ENCODE measurements at regions not wholly inside any gene's neighbourhood (a gene's known extent, or its start where the extent isn't known, plus 50 kb on each side); places are given as distances from the start of the nearest gene placed in this dataset.

DNA sequence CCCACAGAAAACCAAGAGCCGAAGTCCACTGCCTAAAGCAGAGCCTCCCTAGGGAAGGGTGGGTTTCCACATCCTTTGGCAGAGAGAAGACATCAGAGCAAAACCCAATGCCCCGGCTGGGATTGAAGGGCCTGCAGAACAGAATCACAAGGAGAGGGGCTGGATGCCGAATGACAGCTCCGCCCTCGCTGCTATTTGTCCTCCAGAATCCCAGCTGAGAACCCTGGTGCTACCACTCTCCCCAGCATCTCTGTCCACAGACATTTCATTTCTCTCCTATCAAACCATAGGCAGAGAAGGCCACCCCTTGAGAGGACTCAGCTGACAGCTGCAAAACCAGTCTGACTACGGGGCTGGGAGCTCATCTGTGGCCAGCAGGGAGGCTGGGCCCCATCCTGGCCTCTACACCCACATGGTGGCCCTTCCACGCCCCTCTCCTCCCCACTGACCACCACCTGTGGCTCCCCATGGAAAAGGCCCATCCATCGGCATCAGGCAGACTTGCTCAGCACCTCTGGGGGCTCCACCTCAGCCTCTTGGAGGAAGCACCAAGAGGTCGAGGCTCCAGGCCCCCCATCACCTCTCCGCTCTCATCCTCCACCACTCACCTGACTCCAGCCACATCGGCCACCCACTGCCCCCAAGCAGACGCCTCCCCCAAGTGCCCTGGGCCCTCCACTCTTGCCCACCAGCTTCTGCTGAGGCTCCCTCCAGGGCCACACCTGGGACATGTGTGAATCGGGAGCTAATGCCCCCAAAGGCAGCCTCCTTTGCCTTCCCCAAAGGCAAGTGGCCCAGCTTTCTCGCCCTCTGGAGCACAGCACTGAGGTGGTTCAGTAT lies 288.5 kb downstream of the C16orf95 start:
- WGBS (ENCODE audit: extremely low coverage, insufficient coverage, low lambda C conversion rate), result no CpG with 5 or more reads among the region's 14 CpGs

GRCh38 chr16:87032554-87032953 lies 284.6 kb downstream of the C16orf95 start:
- H3K4me2 ChIP-seq (ENCODE audit: low read length), result no peak overlapping the region
- no peak overlapping the region for H3K9ac ChIP-seq (ENCODE audit: low read length)
- DNase-seq, result no peak
- no peak overlapping the region for H3K23ac ChIP-seq (ENCODE audit: low read length)
- no peaks in the 10 kb centered on the region for H3K79me2 ChIP-seq (ENCODE audit: control insufficient read depth, insufficient read depth, low read length)
- H4K8ac ChIP-seq (ENCODE audit: low read depth, low read length), result no peak overlapping the region
- no peak overlapping the region for H2AK5ac ChIP-seq (ENCODE audit: low read length)
- no peak overlapping the region for H3K27ac ChIP-seq (ENCODE audit: low read depth, low read length)
- H4K5ac ChIP-seq (ENCODE audit: low read length), result no peak overlapping the region
- H3K36me3 ChIP-seq (ENCODE audit: control insufficient read depth, insufficient read depth, low read length), result no peaks in the 10 kb centered on the region
- H3K4ac ChIP-seq (ENCODE audit: low read depth, low read length), result no peak overlapping the region
- H3K18ac ChIP-seq (ENCODE audit: low read length), result no peak overlapping the region
- no peaks in the 10 kb centered on the region for H3K79me1 ChIP-seq (ENCODE audit: low read length)
- no peak overlapping the region for H2BK15ac ChIP-seq (replicated peaks; ENCODE audit: low read depth)
- H3K4me1 ChIP-seq (ENCODE audit: control insufficient read depth, low read depth, low read length), result no peaks in the 10 kb centered on the region
- no peak overlapping the region for H3K4me3 ChIP-seq (ENCODE audit: low read length)
- no peak overlapping the region for H2BK120ac ChIP-seq (ENCODE audit: low read depth, low read length)
- no CpG with 5 or more reads among the region's 8 CpGs for WGBS (ENCODE audit: extremely low coverage, insufficient coverage, low lambda C conversion rate)
- H2BK5ac ChIP-seq (ENCODE audit: low read length), result no peak overlapping the region
- H3K27me3 ChIP-seq (ENCODE audit: insufficient read depth, low read length, poor library complexity), result no peaks in the 10 kb centered on the region
- H3K56ac ChIP-seq (ENCODE audit: low read length), result no peak overlapping the region

More for the DNA sequence above, 288.5 kb downstream of the C16orf95 start:
- Histone ChIP-seq H3K9ac (ENCODE audit: low read length) (no peak overlapping the region), H3K56ac (ENCODE audit: low read length) (no peak overlapping the region), H2BK5ac (ENCODE audit: low read length) (no peak overlapping the region), H3K4me3 (ENCODE audit: low read length) (no peak overlapping the region), H3K4ac (ENCODE audit: low read depth, low read length) (no peak overlapping the region), H3K18ac (ENCODE audit: low read length) (no peak overlapping the region), H3K27ac (ENCODE audit: low read depth, low read length) (no peak overlapping the region), H2AK5ac (ENCODE audit: low read length) (no peak overlapping the region), H3K27me3 (ENCODE audit: insufficient read depth, low read length, poor library complexity) (no peaks in the 10 kb centered on the region), H3K4me1 (ENCODE audit: control insufficient read depth, low read depth, low read length) (no peaks in the 10 kb centered on the region), H2BK120ac (ENCODE audit: low read depth, low read length) (no peak overlapping the region), H3K4me2 (ENCODE audit: low read length) (no peak overlapping the region), H3K79me1 (ENCODE audit: low read length) (no peaks in the 10 kb centered on the region), H3K79me2 (ENCODE audit: control insufficient read depth, insufficient read depth, low read length) (no peaks in the 10 kb centered on the region), H4K5ac (ENCODE audit: low read length) (no peak overlapping the region), H4K8ac (ENCODE audit: low read depth, low read length) (no peak overlapping the region), H3K36me3 (ENCODE audit: control insufficient read depth, insufficient read depth, low read length) (no peaks in the 10 kb centered on the region), H2BK15ac (replicated peaks; ENCODE audit: low read depth) (no peak overlapping the region), H3K23ac (ENCODE audit: low read length) (no peak overlapping the region)
- DNase-seq, result no peak

GRCh38 chr16:87033021-87033471 lies 284.1 kb downstream of the C16orf95 start:
- Histone ChIP-seq H3K27ac (ENCODE audit: low read depth, low read length) (no peak overlapping the region), H3K4me3 (ENCODE audit: low read length) (no peak overlapping the region), H2AK5ac (ENCODE audit: low read length) (no peak overlapping the region), H3K4me1 (ENCODE audit: control insufficient read depth, low read depth, low read length) (no peaks in the 10 kb centered on the region), H3K9ac (ENCODE audit: low read length) (no peak overlapping the region), H3K4me2 (ENCODE audit: low read length) (no peak overlapping the region), H3K56ac (ENCODE audit: low read length) (no peak overlapping the region), H3K79me2 (ENCODE audit: control insufficient read depth, insufficient read depth, low read length) (no peaks in the 10 kb centered on the region), H3K4ac (ENCODE audit: low read depth, low read length) (no peak overlapping the region), H2BK15ac (replicated peaks; ENCODE audit: low read depth) (no peak overlapping the region), H4K8ac (ENCODE audit: low read depth, low read length) (no peak overlapping the region), H2BK120ac (ENCODE audit: low read depth, low read length) (no peak overlapping the region), H3K27me3 (ENCODE audit: insufficient read depth, low read length, poor library complexity) (no peaks in the 10 kb centered on the region), H3K18ac (ENCODE audit: low read length) (no peak overlapping the region), H3K79me1 (ENCODE audit: low read length) (no peaks in the 10 kb centered on the region), H4K5ac (ENCODE audit: low read length) (no peak overlapping the region), H3K36me3 (ENCODE audit: control insufficient read depth, insufficient read depth, low read length) (no peaks in the 10 kb centered on the region), H2BK5ac (ENCODE audit: low read length) (no peak overlapping the region), H3K23ac (ENCODE audit: low read length) (no peak overlapping the region)
- no CpG with 5 or more reads among the region's 15 CpGs for WGBS (ENCODE audit: extremely low coverage, insufficient coverage, low lambda C conversion rate)
- DNase-seq, result no peak

- WGBS (ENCODE audit: extremely low coverage, insufficient coverage, low lambda C conversion rate), result no CpG with 5 or more reads among the region's 18 CpGs
- no peaks in the 10 kb centered on the region for H3K79me1 ChIP-seq (ENCODE audit: low read length)
These were observed 283.5 kb downstream of the C16orf95 start for GRCh38 chr16:87033541-87034300.

DNA sequence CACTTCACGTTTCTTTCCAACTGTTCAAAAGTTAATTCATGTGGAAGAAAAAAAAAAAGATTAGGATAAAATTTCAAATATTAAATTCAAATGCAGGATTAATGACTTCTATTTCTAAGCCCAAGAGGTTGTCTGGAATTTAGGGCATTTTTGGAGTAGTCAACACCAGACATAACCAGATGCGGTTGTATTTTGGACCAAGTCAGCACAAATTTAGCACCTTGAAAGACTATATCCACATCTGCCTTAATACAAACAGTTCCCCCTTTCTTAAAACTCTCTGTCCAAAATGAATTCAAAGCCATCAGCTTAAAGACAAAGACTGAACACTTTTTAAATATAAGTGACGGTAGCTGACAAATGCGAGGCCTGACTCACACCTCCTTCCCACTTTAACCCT lies 282.9 kb downstream of the C16orf95 start:
- no peak overlapping the region for H2BK120ac ChIP-seq (ENCODE audit: low read depth, low read length)

More at GRCh38 chr16:87033541-87034300, 283.5 kb downstream of the C16orf95 start:
- Histone ChIP-seq H4K5ac (ENCODE audit: low read length) (no peak overlapping the region), H3K27ac (ENCODE audit: low read depth, low read length) (no peak overlapping the region), H3K4me1 (ENCODE audit: control insufficient read depth, low read depth, low read length) (no peaks in the 10 kb centered on the region), H3K27me3 (ENCODE audit: insufficient read depth, low read length, poor library complexity) (no peaks in the 10 kb centered on the region), H2AK5ac (ENCODE audit: low read length) (no peak overlapping the region), H3K36me3 (ENCODE audit: control insufficient read depth, insufficient read depth, low read length) (no peaks in the 10 kb centered on the region), H3K79me2 (ENCODE audit: control insufficient read depth, insufficient read depth, low read length) (no peaks in the 10 kb centered on the region), H3K4ac (ENCODE audit: low read depth, low read length) (no peak overlapping the region), H2BK5ac (ENCODE audit: low read length) (no peak overlapping the region), H2BK120ac (ENCODE audit: low read depth, low read length) (no peak overlapping the region), H3K18ac (ENCODE audit: low read length) (no peak overlapping the region), H2BK15ac (replicated peaks; ENCODE audit: low read depth) (no peak overlapping the region), H4K8ac (ENCODE audit: low read depth, low read length) (no peak overlapping the region), H3K4me3 (ENCODE audit: low read length) (no peak overlapping the region), H3K23ac (ENCODE audit: low read length) (no peak overlapping the region), H3K4me2 (ENCODE audit: low read length) (no peak overlapping the region), H3K56ac (ENCODE audit: low read length) (no peak overlapping the region), H3K9ac (ENCODE audit: low read length) (no peak overlapping the region)
- no peak for DNase-seq

More for the DNA sequence above, 282.9 kb downstream of the C16orf95 start:
- no peaks in the 10 kb centered on the region for H3K79me1 ChIP-seq (ENCODE audit: low read length)
- no peak overlapping the region for H2BK5ac ChIP-seq (ENCODE audit: low read length)
- no peak overlapping the region for H4K8ac ChIP-seq (ENCODE audit: low read depth, low read length)
- H2AK5ac ChIP-seq (ENCODE audit: low read length), result no peak overlapping the region
- H3K4me1 ChIP-seq (ENCODE audit: control insufficient read depth, low read depth, low read length), result no peaks in the 10 kb centered on the region
- H3K4ac ChIP-seq (ENCODE audit: low read depth, low read length), result no peak overlapping the region
- H3K18ac ChIP-seq (ENCODE audit: low read length), result no peak overlapping the region
- WGBS (ENCODE audit: extremely low coverage, insufficient coverage, low lambda C conversion rate), result 100% methylated on average over 1 of the region's 4 CpGs
- H2BK15ac ChIP-seq (replicated peaks; ENCODE audit: low read depth), result no peak overlapping the region
- no peaks in the 10 kb centered on the region for H3K36me3 ChIP-seq (ENCODE audit: control insufficient read depth, insufficient read depth, low read length)
- no peak overlapping the region for H3K27ac ChIP-seq (ENCODE audit: low read depth, low read length)
- no peak for DNase-seq
- H4K5ac ChIP-seq (ENCODE audit: low read length), result no peak overlapping the region
- H3K9ac ChIP-seq (ENCODE audit: low read length), result no peak overlapping the region
- H3K79me2 ChIP-seq (ENCODE audit: control insufficient read depth, insufficient read depth, low read length), result no peaks in the 10 kb centered on the region
- H3K4me3 ChIP-seq (ENCODE audit: low read length), result no peak overlapping the region
- no peak overlapping the region for H3K56ac ChIP-seq (ENCODE audit: low read length)
- H3K23ac ChIP-seq (ENCODE audit: low read length), result no peak overlapping the region
- H3K27me3 ChIP-seq (ENCODE audit: insufficient read depth, low read length, poor library complexity), result no peaks in the 10 kb centered on the region
- H3K4me2 ChIP-seq (ENCODE audit: low read length), result no peak overlapping the region
